ENCODE measurements at regions not wholly inside any gene's neighbourhood (a gene's known extent, or its start where the extent isn't known, plus 50 kb on each side); places are given as distances from the start of the nearest gene placed in this dataset.

DNA sequence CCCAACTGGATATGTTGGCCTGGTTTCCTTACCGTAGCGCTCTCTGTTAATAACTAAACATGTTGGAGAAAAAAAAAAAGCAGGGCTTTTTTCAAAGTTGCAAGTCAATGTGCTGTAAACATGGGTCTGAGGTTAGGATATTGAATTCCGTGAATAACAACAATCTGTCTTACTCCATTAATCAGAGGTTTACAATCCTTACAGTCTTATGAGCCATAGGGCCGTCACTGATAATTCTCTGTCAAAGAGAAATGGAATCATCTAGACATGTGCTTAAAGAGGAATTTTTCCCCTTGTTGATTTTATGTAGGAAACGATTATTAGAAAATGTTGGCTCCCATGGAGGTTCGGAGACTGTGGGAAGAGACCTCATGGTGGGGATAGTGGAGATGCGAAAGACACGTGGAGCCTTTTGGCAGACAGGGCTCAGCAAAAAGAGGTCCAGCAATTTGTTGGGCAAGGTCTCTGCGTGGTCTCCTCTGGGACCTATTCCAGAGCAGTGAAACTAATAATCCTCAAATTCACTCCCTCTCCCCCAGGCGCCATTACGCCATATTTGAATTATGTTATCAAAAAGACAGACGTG is 83.5 kb upstream of the CLDN14 start:
- no peaks in the 10 kb centered on the region for H3K79me2 ChIP-seq (ENCODE audit: insufficient read depth, low read depth, low read length)
- DNase-seq (ENCODE audit: low spot score), result no peak
- H3K36me3 ChIP-seq (ENCODE audit: insufficient read depth, low read length), result no peaks in the 10 kb centered on the region
- POLR2A ChIA-PET, result no interaction called here
- no peaks in the 10 kb centered on the region for H3K9me3 ChIP-seq (ENCODE audit: low read length)
- no peak overlapping the region for H2AFZ ChIP-seq (ENCODE audit: low read length)
- CTCF ChIA-PET (ENCODE audit: unreplicated experiment), result no interaction called here
- BruUV-seq (replicated peaks), result no TSS peak
- no peak overlapping the region for H3K4me3 ChIP-seq (ENCODE audit: low read depth, low read length, poor library complexity, severe bottlenecking)
- H3K27ac ChIP-seq (ENCODE audit: low read depth, low read length, poor library complexity, severe bottlenecking), result no peak overlapping the region
- H4K20me1 ChIP-seq (ENCODE audit: insufficient read depth, low read length), result no peaks in the 10 kb centered on the region
- intact Hi-C loops (cut with micrococcal nuclease; ENCODE audit: unreplicated experiment), result no loop called here
- H3K4me1 ChIP-seq (ENCODE audit: insufficient read depth, low read length, poor library complexity, severe bottlenecking), result no peaks in the 10 kb centered on the region
- TF ChIP-seq, protein P1, sequence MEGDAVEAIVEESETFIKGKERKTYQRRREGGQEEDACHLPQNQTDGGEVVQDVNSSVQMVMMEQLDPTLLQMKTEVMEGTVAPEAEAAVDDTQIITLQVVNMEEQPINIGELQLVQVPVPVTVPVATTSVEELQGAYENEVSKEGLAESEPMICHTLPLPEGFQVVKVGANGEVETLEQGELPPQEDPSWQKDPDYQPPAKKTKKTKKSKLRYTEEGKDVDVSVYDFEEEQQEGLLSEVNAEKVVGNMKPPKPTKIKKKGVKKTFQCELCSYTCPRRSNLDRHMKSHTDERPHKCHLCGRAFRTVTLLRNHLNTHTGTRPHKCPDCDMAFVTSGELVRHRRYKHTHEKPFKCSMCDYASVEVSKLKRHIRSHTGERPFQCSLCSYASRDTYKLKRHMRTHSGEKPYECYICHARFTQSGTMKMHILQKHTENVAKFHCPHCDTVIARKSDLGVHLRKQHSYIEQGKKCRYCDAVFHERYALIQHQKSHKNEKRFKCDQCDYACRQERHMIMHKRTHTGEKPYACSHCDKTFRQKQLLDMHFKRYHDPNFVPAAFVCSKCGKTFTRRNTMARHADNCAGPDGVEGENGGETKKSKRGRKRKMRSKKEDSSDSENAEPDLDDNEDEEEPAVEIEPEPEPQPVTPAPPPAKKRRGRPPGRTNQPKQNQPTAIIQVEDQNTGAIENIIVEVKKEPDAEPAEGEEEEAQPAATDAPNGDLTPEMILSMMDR (conservative IDR thresholded peaks at IDR 0.05; ENCODE audit: low read length), result no peak
- TF ChIP-seq EZH2phosphoT487 (IDR thresholded peaks at IDR 0.05; ENCODE audit: borderline replicate concordance, low read depth, low read length), result no peak
- H3K4me2 ChIP-seq (ENCODE audit: low read length), result no peak overlapping the region
- no peaks in the 10 kb centered on the region for H3K9me2 ChIP-seq (ENCODE audit: insufficient read depth, low read length)

DNA sequence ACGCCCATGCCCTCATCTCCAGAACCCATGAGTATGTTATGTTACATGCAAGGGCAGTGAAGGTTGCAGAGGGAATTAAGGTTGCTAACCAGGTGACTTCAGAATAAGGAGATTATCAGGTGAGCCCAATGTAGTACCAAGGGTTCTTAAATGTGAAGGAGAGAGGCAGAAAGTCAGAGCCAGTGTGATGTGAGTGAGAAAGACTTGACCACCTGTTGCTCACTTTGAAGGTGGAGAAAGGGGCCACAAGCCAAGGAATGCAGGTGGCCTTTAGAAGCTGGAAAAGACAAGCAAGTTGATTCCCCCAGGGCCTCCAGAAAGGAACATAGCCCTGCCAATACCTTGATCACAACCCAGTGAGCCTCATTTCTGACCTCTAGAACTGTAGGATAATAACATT is 84.7 kb upstream of the CLDN14 start:
- Histone ChIP-seq H3K9me2 (ENCODE audit: insufficient read depth, low read length) (no peaks in the 10 kb centered on the region), H3K4me1 (ENCODE audit: insufficient read depth, low read length, poor library complexity, severe bottlenecking) (no peaks in the 10 kb centered on the region), H3K9me3 (ENCODE audit: low read length) (no peaks in the 10 kb centered on the region), H3K4me3 (ENCODE audit: low read depth, low read length, poor library complexity, severe bottlenecking) (no peak overlapping the region), H4K20me1 (ENCODE audit: insufficient read depth, low read length) (no peaks in the 10 kb centered on the region), H3K4me2 (ENCODE audit: low read length) (no peak overlapping the region), H3K36me3 (ENCODE audit: insufficient read depth, low read length) (no peaks in the 10 kb centered on the region), H3K27ac (ENCODE audit: low read depth, low read length, poor library complexity, severe bottlenecking) (no peak overlapping the region), H3K79me2 (ENCODE audit: insufficient read depth, low read depth, low read length) (no peaks in the 10 kb centered on the region), H2AFZ (ENCODE audit: low read length) (no peak overlapping the region)
- CTCF ChIA-PET (ENCODE audit: unreplicated experiment), result no interaction called here
- no peak for TF ChIP-seq EZH2phosphoT487 (IDR thresholded peaks at IDR 0.05; ENCODE audit: borderline replicate concordance, low read depth, low read length)
- TF ChIP-seq, protein P1 (conservative IDR thresholded peaks at IDR 0.05; ENCODE audit: low read length), result no peak
- BruUV-seq (replicated peaks), result no TSS peak
- intact Hi-C loops (cut with micrococcal nuclease; ENCODE audit: unreplicated experiment), result no loop called here
- no peak for DNase-seq (ENCODE audit: low spot score)
- POLR2A ChIA-PET, result no interaction called here

DNA sequence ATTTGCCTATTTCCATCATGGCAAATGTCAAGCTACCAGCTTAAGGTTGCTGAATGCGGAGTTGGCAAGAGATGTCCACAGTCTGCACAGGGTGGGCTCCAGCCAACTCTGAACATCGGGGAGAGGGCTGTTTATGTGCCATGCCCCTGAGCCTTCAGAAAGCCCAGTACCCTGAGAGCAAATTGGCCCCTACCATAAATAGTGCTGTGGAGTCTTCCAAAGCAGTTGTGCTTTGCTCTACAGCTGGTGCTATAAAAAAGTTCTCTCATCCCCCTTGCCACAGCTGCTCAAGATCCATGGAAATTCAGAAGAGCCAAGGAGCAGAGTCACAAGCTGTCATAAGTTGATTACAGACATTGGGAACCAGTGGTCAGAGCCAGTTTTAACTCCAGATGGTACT is 85.6 kb upstream of the CLDN14 start:
- no peaks in the 10 kb centered on the region for H3K4me1 ChIP-seq (ENCODE audit: insufficient read depth, low read length, poor library complexity, severe bottlenecking)
- no peaks in the 10 kb centered on the region for H3K9me2 ChIP-seq (ENCODE audit: insufficient read depth, low read length)
- H3K79me2 ChIP-seq (ENCODE audit: insufficient read depth, low read depth, low read length), result no peaks in the 10 kb centered on the region
- no peak for DNase-seq (ENCODE audit: low spot score)
- no peaks in the 10 kb centered on the region for H4K20me1 ChIP-seq (ENCODE audit: insufficient read depth, low read length)
- intact Hi-C loops (cut with micrococcal nuclease; ENCODE audit: unreplicated experiment), result no loop called here
- H3K27ac ChIP-seq (ENCODE audit: low read depth, low read length, poor library complexity, severe bottlenecking), result no peak overlapping the region
- H3K4me2 ChIP-seq (ENCODE audit: low read length), result no peak overlapping the region
- no peak overlapping the region for H2AFZ ChIP-seq (ENCODE audit: low read length)
- ChIA-PET POLR2A (no interaction called here), CTCF (ENCODE audit: unreplicated experiment) (no interaction called here)
- TF ChIP-seq, protein P1 (conservative IDR thresholded peaks at IDR 0.05; ENCODE audit: low read length), result no peak
- no peak for TF ChIP-seq EZH2phosphoT487 (IDR thresholded peaks at IDR 0.05; ENCODE audit: borderline replicate concordance, low read depth, low read length)
- BruUV-seq (replicated peaks), result no TSS peak
- no peak overlapping the region for H3K4me3 ChIP-seq (ENCODE audit: low read depth, low read length, poor library complexity, severe bottlenecking)
- no peaks in the 10 kb centered on the region for H3K36me3 ChIP-seq (ENCODE audit: insufficient read depth, low read length)
- no peaks in the 10 kb centered on the region for H3K9me3 ChIP-seq (ENCODE audit: low read length)

Data from OCI-LY7 (cell line).